ENCODE measurements at regions not wholly inside any gene's neighbourhood (a gene's known extent, or its start where the extent isn't known, plus 50 kb on each side); places are given as distances from the start of the nearest gene placed in this dataset.

GRCh38 chr11:80082406-80082805, 641.6 kb upstream of the TENM4 start:
- DNase-seq: no peak

GRCh38 chr11:80077113-80077512, 636.3 kb upstream of the TENM4 start:
- no peak for DNase-seq

- no peak for DNase-seq
These were observed 634.0 kb upstream of the TENM4 start for GRCh38 chr11:80074837-80075236.

- no peak for DNase-seq
These were observed 625.5 kb upstream of the TENM4 start for GRCh38 chr11:80066291-80066690.

- DNase-seq: no peak
These were observed 624.3 kb upstream of the TENM4 start for GRCh38 chr11:80065086-80065485.

GRCh38 chr11:80061056-80061455, 620.2 kb upstream of the TENM4 start:
- DNase-seq: no peak

GRCh38 chr11:80054582-80055165, 613.8 kb upstream of the TENM4 start:
- no peak for DNase-seq

GRCh38 chr11:80048513-80048912, 607.7 kb upstream of the TENM4 start:
- DNase-seq: no peak

- no peak for DNase-seq
These were observed 600.5 kb upstream of the TENM4 start for GRCh38 chr11:80041136-80042000.

- DNase-seq: no peak
These were observed 594.0 kb upstream of the TENM4 start for GRCh38 chr11:80034801-80035200.

- DNase-seq: no peak
These were observed 590.3 kb upstream of the TENM4 start for GRCh38 chr11:80031014-80031600.

GRCh38 chr11:80028998-80029397, 588.2 kb upstream of the TENM4 start:
- no peak for DNase-seq

GRCh38 chr11:80024119-80024518, 583.3 kb upstream of the TENM4 start:
- DNase-seq: no peak

GRCh38 chr11:80023386-80023785, 582.6 kb upstream of the TENM4 start:
- DNase-seq: no peak

GRCh38 chr11:80010536-80010935, 569.7 kb upstream of the TENM4 start:
- no peak for DNase-seq

- no peak for DNase-seq
These were observed 568.3 kb upstream of the TENM4 start for GRCh38 chr11:80009081-80009480.

- DNase-seq: no peak
These were observed 566.8 kb upstream of the TENM4 start for GRCh38 chr11:80007616-80008015.

GRCh38 chr11:79990141-79990540, 549.3 kb upstream of the TENM4 start:
- no peak for DNase-seq

GRCh38 chr11:79982185-79982584, 541.4 kb upstream of the TENM4 start:
- no peak for DNase-seq

- no peak for DNase-seq
These were observed 540.1 kb upstream of the TENM4 start for GRCh38 chr11:79980916-79981315.

- DNase-seq: no peak
These were observed 533.1 kb upstream of the TENM4 start for GRCh38 chr11:79973721-79974617.

GRCh38 chr11:79971255-79971654, 530.4 kb upstream of the TENM4 start:
- no peak for DNase-seq

GRCh38 chr11:79966592-79966991, 525.8 kb upstream of the TENM4 start:
- DNase-seq: no peak
